Effector CD4-positive, alpha-beta T cell (primary cell): ENCODE measurements at regions not wholly inside any gene's neighbourhood (a gene's known extent, or its start where the extent isn't known, plus 50 kb on each side); places are given as distances from the start of the nearest gene placed in this dataset.
A peak's percentile ranks its signal among the peaks of the same experiment; 100 is the strongest.

Experiments used
- DNase-seq: peaks from one replicate; pipeline ENCODE4 v3.0.0-alpha.2; 2020

- DNase-seq, result no peak
These were observed 431.4 kb downstream of the FGF9 start for GRCh38 chr13:22102271-22102670.

DNA sequence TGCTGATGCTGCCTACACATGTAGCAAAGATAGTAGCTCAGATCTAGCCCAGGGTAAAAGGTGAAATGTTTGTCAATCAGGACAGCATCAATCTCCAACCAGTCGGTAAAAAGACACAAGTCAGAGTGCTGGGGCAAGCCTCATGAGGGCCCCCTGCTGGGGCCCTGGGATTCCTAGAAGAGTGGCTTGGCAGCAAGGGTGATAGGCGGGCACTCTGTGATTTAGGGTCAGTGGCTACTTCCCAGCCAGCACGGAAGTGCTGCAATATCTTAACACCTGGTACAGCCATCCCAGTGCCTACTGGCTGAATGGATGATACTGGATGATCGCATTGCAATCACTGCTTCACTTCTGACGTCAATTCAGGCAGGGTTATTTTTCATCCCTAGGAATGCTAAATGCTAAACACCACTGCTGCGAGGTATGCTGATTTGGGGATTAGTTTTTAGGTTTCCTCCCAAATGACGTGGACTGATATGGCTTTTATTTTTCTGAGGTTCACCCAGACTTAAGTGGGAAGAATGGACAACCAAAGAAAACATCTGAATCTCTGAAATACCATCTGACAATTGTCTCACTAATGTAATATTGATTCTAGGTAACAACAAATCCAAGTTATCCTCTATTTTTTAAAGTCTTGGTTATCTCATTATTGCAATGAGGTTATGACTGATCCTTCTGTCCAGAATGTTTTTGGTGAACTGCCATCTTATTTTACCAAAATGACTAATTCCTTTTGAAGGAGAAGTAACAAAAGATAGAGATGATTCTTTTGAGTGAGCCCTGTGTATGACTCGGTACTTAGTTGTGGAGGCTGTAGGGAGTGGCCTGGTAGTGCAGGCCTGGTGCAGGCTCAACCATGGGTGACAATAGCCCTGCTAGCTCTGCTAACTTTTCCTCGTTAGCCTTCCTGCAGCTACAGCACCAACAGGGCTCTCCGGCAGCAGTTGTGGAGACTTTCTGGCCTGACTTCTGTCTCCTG, 432.5 kb downstream of the FGF9 start:
- no peak for DNase-seq

DNA sequence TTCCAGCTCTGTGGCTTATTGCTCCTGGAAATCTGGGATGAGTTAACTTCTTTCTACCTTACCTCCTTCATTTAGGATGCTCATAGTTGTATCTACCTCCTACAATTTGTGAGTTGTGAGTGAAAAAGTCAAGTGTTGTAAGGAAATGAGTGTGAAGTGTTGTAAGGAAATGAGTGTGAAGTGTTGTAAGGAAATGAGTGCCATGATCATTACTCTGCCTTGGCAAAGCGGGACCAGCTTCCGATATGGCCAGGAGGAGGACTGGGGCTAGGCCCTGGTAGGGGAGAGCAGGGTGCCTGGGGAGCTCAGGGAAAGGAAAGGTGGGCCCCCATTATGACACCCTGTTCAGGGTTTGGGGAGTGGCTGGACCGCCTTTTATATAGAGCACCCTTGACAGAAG, 435.2 kb downstream of the FGF9 start:
- DNase-seq, result no peak

- no peak for DNase-seq
These were observed 436.7 kb downstream of the FGF9 start for GRCh38 chr13:22107549-22107948.

GRCh38 chr13:22108283-22108942, 437.5 kb downstream of the FGF9 start:
- no peak for DNase-seq

DNA sequence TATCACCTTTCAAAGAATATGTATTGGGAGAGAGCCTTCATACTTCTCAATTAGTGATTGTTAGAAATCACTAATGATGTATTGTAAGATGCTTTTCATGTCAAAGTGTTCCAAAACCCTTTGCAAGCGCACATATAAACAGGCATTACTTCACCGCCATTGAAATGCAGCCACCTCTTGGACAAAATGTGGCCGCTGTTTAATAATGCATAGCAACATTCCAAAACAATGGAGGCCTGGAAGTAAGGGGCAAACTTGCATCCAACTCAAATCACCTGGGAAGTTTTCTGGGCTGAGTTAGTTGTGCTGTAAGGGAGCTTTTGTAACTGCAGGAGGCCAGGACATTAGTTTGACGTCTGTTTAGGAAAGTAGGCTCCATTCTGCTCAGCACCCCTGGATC, 438.1 kb downstream of the FGF9 start:
- no peak for DNase-seq

- no peak for DNase-seq
These were observed 439.5 kb downstream of the FGF9 start for GRCh38 chr13:22110368-22110767.

DNA sequence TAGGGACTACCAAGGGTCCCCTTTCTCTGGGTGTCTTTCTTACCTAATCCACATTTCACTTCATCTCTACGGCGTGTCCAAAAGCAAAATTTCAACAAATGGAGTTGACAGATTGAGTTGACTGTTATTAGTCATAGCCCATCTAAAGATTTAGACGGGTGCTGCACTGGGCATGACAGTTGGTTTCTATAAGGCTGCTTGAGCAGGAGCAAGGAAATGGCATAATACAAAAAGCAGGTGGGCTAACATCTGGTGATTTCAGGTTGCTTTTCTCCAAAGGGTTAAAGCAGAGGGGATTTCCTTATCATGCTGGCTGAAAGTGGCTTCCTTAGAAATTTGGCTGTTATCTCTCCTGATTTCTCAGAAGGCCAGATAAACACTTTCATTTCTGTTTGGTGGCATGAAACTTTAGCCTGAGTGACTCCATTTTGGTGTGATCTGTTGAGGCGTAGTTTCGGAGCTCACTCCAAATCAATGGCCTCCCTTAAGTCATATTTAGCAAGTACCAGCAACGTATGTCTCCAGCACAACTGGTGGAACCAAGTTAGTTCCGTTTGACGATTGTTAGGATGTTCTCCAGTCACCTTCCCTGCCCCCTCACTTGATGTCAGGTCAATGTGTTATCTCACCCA, 440.4 kb downstream of the FGF9 start:
- DNase-seq, result no peak

- no peak for DNase-seq
These were observed 441.1 kb downstream of the FGF9 start for GRCh38 chr13:22111961-22112360.

- DNase-seq, result no peak
These were observed 442.3 kb downstream of the FGF9 start for GRCh38 chr13:22112956-22113745.

DNA sequence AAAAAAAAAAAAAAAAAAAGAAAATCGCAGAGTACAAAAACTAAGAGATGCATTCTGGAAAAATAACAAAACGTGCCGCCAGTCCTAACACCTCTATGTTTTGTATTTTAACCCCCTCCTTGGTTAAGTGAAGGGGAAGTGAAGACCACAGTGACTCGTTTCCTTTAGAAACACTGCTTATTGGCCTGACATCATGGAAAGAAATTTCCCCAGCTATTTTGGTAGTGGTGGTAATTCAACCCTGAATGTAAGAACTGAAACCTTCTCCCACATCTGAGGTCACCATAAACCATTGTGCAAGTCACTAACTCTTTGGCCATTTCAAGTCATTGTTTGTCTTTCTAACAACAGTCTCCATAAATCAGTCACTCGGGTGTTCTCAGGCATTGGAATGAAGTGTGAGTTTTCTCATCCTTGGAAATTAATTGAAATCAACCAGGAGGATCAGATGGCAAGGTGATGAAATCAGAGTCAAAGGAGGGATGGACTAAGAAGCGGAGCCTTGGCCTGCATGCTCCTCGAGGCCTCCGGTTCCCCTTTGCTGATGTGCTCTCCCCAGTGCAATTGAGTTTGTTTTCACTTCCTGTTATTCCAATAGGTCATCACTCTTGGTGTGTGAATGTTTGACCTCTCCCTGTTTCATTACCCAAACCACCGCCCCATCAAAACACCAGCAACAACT, 443.9 kb downstream of the FGF9 start:
- DNase-seq, result peak; percentile 27

- no peak for DNase-seq
These were observed 447.3 kb downstream of the FGF9 start for GRCh38 chr13:22118158-22118557.

DNA sequence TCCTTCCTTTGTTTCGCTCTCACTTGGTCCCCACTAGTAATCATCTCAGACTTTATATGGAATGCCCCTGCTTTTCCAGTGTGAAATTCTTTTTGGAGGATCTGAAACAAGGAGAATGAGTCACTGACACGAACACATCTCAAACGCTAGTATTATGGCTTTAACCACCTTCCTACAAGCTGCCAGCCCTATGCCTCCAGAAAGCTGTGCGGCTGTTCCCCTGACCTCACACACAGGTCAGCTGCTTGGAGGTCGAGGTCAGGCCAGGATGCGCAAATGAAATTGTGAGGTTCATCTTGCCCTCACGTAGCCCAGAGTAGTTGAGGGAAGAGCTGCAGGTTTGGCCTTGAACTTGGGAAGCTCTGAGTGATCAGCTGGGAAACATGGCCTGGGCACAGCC, 449.8 kb downstream of the FGF9 start:
- DNase-seq, result no peak

GRCh38 chr13:22121146-22121739, 450.4 kb downstream of the FGF9 start:
- DNase-seq, result no peak

DNA sequence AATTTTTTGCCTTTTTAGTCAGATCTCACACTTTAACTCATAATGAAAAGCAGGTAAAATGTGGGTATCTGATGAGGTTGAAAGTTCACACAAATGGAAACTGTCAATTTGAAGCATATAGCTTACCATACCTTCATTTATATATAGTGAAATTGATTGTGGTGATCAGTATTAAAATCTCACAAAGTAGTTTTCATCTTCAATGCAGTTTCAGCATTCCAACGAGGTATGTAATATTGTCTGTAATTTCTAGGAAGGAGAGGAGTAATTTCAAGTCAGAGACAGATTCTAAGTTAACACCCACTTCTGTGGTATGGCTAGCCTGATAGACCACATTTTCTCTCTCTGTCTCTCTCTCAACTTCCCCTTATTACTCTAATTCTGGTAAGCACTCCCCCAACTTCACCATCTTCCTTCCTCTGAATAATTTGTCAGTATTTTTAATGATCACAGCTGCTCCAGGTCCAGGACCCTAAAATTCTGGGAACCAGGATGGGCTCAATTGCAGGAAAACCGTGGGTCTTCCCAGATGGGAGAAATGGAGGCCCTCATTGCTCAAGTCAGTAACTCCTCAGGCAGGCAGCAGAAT, 455.7 kb downstream of the FGF9 start:
- DNase-seq, result no peak

DNA sequence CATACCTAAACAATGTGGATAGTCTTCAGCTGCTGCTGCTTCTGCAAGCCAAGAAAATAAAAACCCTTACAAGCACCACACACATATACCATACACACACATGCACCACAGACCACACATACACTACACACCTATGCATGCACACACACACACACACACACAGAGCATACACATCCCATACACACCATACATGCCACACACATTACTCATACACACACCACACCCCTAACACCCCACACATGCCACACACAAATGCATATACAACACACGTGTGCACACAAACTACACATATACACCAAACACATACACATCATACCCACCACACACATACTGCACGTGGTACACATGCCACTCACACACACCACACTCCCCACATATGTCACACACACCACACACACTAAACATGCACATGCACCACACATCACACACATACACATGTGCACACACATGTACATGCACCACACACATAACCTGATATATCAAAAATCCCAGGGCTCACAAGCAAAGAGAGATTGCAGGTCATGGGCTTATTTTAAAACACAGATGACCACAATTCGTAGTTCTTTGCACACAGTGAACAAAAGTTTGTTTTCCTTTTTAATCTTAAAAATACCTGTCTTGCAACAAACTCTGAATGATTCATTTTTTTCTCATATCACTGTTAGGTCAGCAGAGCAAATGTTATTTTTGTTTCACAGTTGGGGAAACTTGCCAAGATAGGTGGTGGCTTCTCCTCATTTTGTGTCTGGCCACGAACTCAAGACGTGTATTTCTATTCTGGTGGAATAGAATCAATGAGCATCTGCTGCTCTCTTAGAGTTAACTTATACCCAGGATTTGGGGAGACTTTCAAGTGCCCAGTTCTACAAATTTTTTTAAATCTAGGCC, 456.6 kb downstream of the FGF9 start:
- DNase-seq, result no peak

DNA sequence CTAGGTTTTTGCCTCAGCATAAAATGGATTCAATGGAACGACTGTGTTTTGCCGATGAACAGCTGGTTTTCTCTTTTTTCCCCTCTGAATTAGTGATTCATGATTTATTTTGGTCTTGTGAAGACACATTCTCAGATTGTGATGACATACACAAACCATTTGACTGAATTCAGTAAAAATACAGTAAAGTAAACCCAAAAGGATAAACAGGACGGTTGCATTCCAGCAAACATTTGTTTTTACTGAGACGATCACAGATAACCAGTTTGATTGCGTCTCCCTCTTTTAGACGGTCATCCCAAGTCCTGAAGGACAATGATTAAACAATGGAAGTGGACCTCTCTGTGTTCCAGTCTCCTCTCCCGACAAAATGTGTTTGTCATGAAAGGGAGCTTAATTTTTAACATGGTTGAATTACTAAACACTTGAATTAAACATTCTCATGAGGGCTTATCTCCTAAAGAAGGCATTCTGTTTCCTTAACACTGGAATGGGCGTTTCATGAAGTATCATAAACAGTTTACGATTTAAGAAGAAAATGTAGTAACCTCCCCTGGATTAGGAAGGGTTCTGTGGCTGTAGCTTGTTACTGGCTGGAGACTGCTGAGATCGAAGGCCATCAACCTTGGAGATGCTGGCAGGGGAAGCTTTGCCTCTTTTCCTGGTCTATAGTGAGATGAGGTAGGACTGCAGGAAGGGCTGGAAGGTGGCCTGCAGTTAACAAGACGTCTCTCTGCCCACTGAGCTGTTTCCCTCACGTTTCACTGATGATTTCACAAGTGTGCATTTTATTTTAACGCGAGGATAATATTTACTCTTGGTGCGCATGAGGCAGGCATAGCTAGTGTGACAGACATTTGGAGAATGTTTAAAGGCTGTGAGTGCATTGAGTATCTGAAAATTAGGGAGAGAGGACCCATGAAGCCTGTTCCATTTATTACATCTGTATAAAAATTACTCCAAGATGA, 457.9 kb downstream of the FGF9 start:
- no peak for DNase-seq

DNA sequence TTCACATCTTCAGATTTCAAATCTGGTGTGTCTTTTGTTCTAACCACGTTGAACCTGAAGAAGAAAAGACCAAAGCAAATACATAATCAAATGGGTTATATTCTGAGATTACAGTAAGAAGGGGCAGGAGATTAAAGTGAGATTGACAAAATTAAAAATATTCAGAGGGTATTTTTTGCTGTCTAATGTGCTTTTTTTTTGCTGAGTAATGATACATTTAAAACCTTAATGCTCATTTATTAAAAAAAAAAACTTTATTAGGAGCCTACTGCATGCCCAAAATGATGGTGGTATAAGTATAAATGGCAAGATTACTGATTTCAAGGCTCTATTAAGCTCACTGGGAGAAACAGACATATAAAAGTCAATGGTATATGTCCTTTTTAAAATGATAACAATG, 459.4 kb downstream of the FGF9 start:
- DNase-seq, result no peak

DNA sequence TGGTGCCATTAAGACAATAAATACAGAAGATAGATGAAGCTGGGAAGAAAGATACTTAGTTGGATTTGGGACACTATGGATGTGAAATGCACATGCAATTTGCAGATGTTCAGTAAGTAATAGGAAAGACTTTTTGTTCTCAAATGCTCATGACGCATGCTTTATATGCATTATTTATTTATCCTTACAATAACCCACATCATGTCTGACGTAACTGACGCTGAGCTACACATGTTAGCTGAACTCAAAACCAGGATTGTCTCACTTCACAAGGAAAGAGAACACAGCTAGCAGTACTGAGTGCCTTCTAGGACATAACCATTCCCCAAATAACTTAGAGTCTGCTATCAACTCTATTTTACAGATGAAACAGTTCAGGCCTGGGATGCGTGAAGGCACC, 463.4 kb downstream of the FGF9 start:
- no peak for DNase-seq
